ENCODE measurements at regions not wholly inside any gene's neighbourhood (a gene's known extent, or its start where the extent isn't known, plus 50 kb on each side); places are given as distances from the start of the nearest gene placed in this dataset.

- TF ChIP-seq, protein P1, sequence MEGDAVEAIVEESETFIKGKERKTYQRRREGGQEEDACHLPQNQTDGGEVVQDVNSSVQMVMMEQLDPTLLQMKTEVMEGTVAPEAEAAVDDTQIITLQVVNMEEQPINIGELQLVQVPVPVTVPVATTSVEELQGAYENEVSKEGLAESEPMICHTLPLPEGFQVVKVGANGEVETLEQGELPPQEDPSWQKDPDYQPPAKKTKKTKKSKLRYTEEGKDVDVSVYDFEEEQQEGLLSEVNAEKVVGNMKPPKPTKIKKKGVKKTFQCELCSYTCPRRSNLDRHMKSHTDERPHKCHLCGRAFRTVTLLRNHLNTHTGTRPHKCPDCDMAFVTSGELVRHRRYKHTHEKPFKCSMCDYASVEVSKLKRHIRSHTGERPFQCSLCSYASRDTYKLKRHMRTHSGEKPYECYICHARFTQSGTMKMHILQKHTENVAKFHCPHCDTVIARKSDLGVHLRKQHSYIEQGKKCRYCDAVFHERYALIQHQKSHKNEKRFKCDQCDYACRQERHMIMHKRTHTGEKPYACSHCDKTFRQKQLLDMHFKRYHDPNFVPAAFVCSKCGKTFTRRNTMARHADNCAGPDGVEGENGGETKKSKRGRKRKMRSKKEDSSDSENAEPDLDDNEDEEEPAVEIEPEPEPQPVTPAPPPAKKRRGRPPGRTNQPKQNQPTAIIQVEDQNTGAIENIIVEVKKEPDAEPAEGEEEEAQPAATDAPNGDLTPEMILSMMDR (IDR thresholded peaks at IDR 0.05; ENCODE audit: insufficient read depth, low read length, missing control alignments) = no peak
- DNase-seq (ENCODE audit: low read depth, low spot score) = no peak
- CTCF ChIA-PET = no interaction called here
- H3K4me3 ChIP-seq (ENCODE audit: low read depth, low read length) = no peak overlapping the region
- POLR2A ChIA-PET = no interaction called here
These were observed 51.3 kb upstream of the ADORA2B start for GRCh38 chr17:15893658-15894024.

- TF ChIP-seq, protein P1 (IDR thresholded peaks at IDR 0.05; ENCODE audit: insufficient read depth, low read length, missing control alignments) = no peak
- DNase-seq (ENCODE audit: low read depth, low spot score) = no peak
- POLR2A ChIA-PET = no interaction called here
- no peak overlapping the region for H3K4me3 ChIP-seq (ENCODE audit: low read depth, low read length)
- CTCF ChIA-PET = no interaction called here
These were observed 50.7 kb upstream of the ADORA2B start for GRCh38 chr17:15894258-15894657.

GRCh38 chr17:15894913-15895658 lies 49.8 kb upstream of the ADORA2B start:
- POLR2A ChIA-PET = no interaction called here
- CTCF ChIA-PET = no interaction called here
- TF ChIP-seq, protein P1 (IDR thresholded peaks at IDR 0.05; ENCODE audit: insufficient read depth, low read length, missing control alignments) = no peak
- no peak overlapping the region for H3K4me3 ChIP-seq (ENCODE audit: low read depth, low read length)
- no peak for DNase-seq (ENCODE audit: low read depth, low spot score)

Measured in AG04449 (cell line).